Tibial nerve (tissue), 4 donors: ENCODE measurements at regions not wholly inside any gene's neighbourhood (a gene's known extent, or its start where the extent isn't known, plus 50 kb on each side); places are given as distances from the start of the nearest gene placed in this dataset.

Source experiments
- CTCF ChIP-seq, 5 experiments: fragments of 200-600 bp in 3 of 5; fragments of 450-650 bp in 2 of 5; sonication (generic) in 3 of 5; IDR thresholded peaks; one replicate each; pipeline ENCODE4 v1.5.1; 2016 to 2019; ENCODE audit warnings: antibody characterized with exemption in 5 of 5, mild to moderate bottlenecking in 3 of 5, moderate library complexity in 2 of 5
- EP300 ChIP-seq, 2 donors: sonication (generic); formaldehyde crosslinking; IDR thresholded peaks; one replicate each; pipeline ENCODE4 v1.6.1; 2017; ENCODE audit warnings: antibody characterized with exemption in 2 of 2, mild to moderate bottlenecking in 1 of 2
- POLR2A ChIP-seq, 2 donors: fragments of 450-650 bp; IDR thresholded peaks; one replicate each; pipeline ENCODE4 v1.6.1; 2017; ENCODE audit warnings: antibody characterized with exemption in 2 of 2, mild to moderate bottlenecking in 2 of 2, moderate library complexity in 2 of 2

- TF ChIP-seq CTCF (IDR thresholded peaks at IDR 0.05): no peak
- TF ChIP-seq POLR2A (IDR thresholded peaks at IDR 0.05): no peak
- no peak for TF ChIP-seq EP300 (IDR thresholded peaks at IDR 0.05)
Measured at GRCh38 chr3:194952841-194953241, 267.2 kb downstream of the FAM43A start.
